ENCODE measurements at regions not wholly inside any gene's neighbourhood (a gene's known extent, or its start where the extent isn't known, plus 50 kb on each side); places are given as distances from the start of the nearest gene placed in this dataset.
A peak's percentile ranks its signal among the peaks of the same experiment; 100 is the strongest.

DNA sequence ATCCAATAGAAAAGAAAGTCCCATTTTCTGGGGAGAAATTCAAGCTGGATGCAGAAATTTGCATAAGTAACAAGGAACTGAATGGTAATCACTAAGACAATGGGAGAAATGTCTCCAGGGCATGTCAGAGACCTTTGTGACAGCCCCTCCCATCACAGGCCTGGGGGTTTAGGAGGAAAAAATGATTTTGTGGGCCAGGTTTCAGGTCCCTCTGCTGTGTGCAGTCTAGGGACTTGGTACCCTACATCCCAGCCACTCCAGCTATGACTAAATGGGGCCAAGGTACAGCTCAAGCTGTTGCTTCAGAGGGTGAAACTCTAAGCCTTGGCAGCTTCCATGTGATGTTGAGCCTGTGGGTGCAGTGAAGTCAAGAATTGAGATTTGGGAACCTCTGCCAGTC, 695.5 kb upstream of the MIR17HG start:
- CTCF ChIA-PET (ENCODE audit: low intra/inter-chr PET ratio) = no interaction called here
- Histone ChIP-seq H3K4me2 (ENCODE audit: insufficient read depth, low read length) (no peak overlapping the region), H3K4me1 (replicated peaks in 1 of 2; ENCODE audit: control insufficient read depth in 2 of 2, insufficient read depth in 2 of 2, low read length in 2 of 2) (no peaks in the 10 kb centered on the region), H3K79me2 (ENCODE audit: control insufficient read depth, insufficient read depth, low read length) (no peaks in the 10 kb centered on the region), H3K9ac (ENCODE audit: insufficient read depth in 1 of 2, low read depth in 2 of 2, low read length in 2 of 2) (no peak overlapping the region), H4K20me1 (replicated peaks; ENCODE audit: control insufficient read depth, insufficient read depth, low read length) (no peaks in the 10 kb centered on the region), H2AFZ (ENCODE audit: low read depth, low read length) (no peak overlapping the region), H3K9me3 (replicated peaks; ENCODE audit: control insufficient read depth, insufficient read depth, low read depth, low read length) (no peaks in the 10 kb centered on the region), H3K36me3 (ENCODE audit: control insufficient read depth, insufficient read depth, low read length) (no peaks in the 10 kb centered on the region), H3K27ac (ENCODE audit: extremely low read depth, low read depth, low read length) (no peak overlapping the region), H3K4me3 (no peak overlapping the region), H3K27me3 (ENCODE audit: control insufficient read depth in 2 of 2, insufficient read depth in 2 of 2, low read length in 2 of 2) (no peaks in the 10 kb centered on the region), H3K9me1 (ENCODE audit: control insufficient read depth, insufficient read depth, low read length) (no peaks in the 10 kb centered on the region)
- POLR2A ChIA-PET = interaction anchor here (0.7 kb wide), 1 partner anchor 94 kb away, joined by 3 read pairs; no protein-coding TSS in a partner anchor
- ATAC-seq = no peak
- intact Hi-C loops (cut with micrococcal nuclease) = no loop called here
- DNase-seq (ENCODE audit: extremely low read depth in 1 of 4, low spot score in 3 of 4) = no peak
- in situ Hi-C loops (cut with MboI) = no loop called here
- no peak for FAIRE-seq
- BruUV-seq (replicated peaks) = no TSS peak
- no peak for TF ChIP-seq GATAD2B (IDR thresholded peaks at IDR 0.05; ENCODE audit: borderline replicate concordance)
- no peak for TF ChIP-seq JUND (IDR thresholded peaks at IDR 0.05; ENCODE audit: borderline replicate concordance, low read depth, low read length)
- no peak for TF ChIP-seq JUND (tag; IDR thresholded peaks at IDR 0.05; ENCODE audit: borderline replicate concordance, low read depth, low read length)
- TF ChIP-seq ZNF696 (CRISPR knock-in tag; conservative IDR thresholded peaks at IDR 0.05) = no peak
- no peak for TF ChIP-seq TARDBP (IDR thresholded peaks at IDR 0.05)
- no peak for TF ChIP-seq BHLHE40 (IDR thresholded peaks at IDR 0.05; ENCODE audit: low read length)
- TF ChIP-seq CBX5 (IDR thresholded peaks at IDR 0.05; ENCODE audit: borderline replicate concordance, low read depth) = peak; percentile 36
- no peak for TF ChIP-seq ERF (CRISPR knock-in tag; IDR thresholded peaks at IDR 0.05)
- peak; percentile 88 for TF ChIP-seq ZFP36 (IDR thresholded peaks at IDR 0.05; ENCODE audit: low read depth, low read length, partially characterized antibody)
- TF ChIP-seq USF1 (CRISPR knock-in tag; IDR thresholded peaks at IDR 0.05) = no peak
- TF ChIP-seq NFXL1 (CRISPR knock-in tag; IDR thresholded peaks at IDR 0.05) = no peak
- TF ChIP-seq, protein P1, sequence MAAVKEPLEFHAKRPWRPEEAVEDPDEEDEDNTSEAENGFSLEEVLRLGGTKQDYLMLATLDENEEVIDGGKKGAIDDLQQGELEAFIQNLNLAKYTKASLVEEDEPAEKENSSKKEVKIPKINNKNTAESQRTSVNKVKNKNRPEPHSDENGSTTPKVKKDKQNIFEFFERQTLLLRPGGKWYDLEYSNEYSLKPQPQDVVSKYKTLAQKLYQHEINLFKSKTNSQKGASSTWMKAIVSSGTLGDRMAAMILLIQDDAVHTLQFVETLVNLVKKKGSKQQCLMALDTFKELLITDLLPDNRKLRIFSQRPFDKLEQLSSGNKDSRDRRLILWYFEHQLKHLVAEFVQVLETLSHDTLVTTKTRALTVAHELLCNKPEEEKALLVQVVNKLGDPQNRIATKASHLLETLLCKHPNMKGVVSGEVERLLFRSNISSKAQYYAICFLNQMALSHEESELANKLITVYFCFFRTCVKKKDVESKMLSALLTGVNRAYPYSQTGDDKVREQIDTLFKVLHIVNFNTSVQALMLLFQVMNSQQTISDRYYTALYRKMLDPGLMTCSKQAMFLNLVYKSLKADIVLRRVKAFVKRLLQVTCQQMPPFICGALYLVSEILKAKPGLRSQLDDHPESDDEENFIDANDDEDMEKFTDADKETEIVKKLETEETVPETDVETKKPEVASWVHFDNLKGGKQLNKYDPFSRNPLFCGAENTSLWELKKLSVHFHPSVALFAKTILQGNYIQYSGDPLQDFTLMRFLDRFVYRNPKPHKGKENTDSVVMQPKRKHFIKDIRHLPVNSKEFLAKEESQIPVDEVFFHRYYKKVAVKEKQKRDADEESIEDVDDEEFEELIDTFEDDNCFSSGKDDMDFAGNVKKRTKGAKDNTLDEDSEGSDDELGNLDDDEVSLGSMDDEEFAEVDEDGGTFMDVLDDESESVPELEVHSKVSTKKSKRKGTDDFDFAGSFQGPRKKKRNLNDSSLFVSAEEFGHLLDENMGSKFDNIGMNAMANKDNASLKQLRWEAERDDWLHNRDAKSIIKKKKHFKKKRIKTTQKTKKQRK (IDR thresholded peaks at IDR 0.05; ENCODE audit: borderline replicate concordance, low read depth, low read length) = peak; percentile 77
- TF ChIP-seq NELFE (IDR thresholded peaks at IDR 0.05; ENCODE audit: insufficient read depth, insufficient read length) = no peak
- no peak for TF ChIP-seq MLLT1 (IDR thresholded peaks at IDR 0.05)
- TF ChIP-seq SRSF3 (IDR thresholded peaks at IDR 0.05; ENCODE audit: insufficient read depth, low read length) = no peak
- no peak for TF ChIP-seq SIN3B (IDR thresholded peaks at IDR 0.05; ENCODE audit: low read depth)
- peak; percentile 41; the same call in 1 of the 2 replicates for TF ChIP-seq CBX1 (IDR thresholded peaks at IDR 0.05; ENCODE audit: low read depth)
- TF ChIP-seq TRIM28 (IDR thresholded peaks at IDR 0.05) = no peak
- no peak for TF ChIP-seq MAFG (tag; conservative IDR thresholded peaks at IDR 0.05)

Data from K562 (cell line).